ENCODE measurements at regions not wholly inside any gene's neighbourhood (a gene's known extent, or its start where the extent isn't known, plus 50 kb on each side); places are given as distances from the start of the nearest gene placed in this dataset.

- no peak for TF ChIP-seq POLR2A (IDR thresholded peaks at IDR 0.05; ENCODE audit: low read length)
- TF ChIP-seq GATA1 (IDR thresholded peaks at IDR 0.05; ENCODE audit: low read depth, low read length): no peak
These were observed 460.8 kb downstream of the MTRR start for GRCh38 chr5:8329773-8330172.
